ENCODE measurements at regions not wholly inside any gene's neighbourhood (a gene's known extent, or its start where the extent isn't known, plus 50 kb on each side); places are given as distances from the start of the nearest gene placed in this dataset.
A peak's percentile ranks its signal among the peaks of the same experiment; 100 is the strongest.

DNA sequence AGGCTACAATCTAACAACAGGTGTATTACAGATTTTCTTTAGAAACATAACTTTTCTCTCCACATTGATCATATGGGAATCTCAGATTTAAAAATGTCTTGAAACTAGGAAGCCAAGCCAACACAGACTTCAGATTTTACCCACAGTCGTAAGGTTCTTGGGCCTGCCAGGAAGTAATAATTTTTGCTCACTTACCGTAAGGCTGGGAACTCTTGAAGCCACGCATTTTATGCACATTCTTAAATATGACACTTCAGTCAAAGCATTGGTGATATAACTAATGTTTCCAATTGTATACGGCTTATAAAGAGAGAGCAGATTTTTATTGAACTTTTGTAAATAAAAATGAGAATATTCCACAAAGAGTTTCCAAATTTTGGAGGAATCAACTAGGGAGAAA lies 328.9 kb upstream of the TRPC7 start:
- DNase-seq (ENCODE audit: low spot score) = no peak

DNA sequence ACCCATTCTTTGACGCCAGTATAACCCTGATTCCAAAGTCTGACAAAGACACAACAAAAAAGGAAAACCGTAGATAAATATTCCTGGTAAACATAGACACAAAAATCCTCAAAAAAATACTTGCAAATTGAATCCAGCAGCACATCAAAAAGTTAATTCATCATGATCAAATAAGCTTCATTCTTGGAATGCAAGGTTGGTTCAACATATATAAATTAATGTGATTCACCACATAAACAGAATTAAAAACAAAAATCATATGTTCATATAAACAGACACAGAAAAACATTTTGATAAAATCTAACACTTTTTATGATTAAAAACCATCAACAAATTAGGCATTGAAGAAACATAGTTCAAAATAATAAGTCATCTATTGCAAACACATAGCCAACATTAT lies 324.2 kb upstream of the TRPC7 start:
- no peak for DNase-seq (ENCODE audit: low spot score)

- no peak for DNase-seq (ENCODE audit: low spot score)
Observed at GRCh38 chr5:136686192-136686872, 321.0 kb upstream of the TRPC7 start.

DNA sequence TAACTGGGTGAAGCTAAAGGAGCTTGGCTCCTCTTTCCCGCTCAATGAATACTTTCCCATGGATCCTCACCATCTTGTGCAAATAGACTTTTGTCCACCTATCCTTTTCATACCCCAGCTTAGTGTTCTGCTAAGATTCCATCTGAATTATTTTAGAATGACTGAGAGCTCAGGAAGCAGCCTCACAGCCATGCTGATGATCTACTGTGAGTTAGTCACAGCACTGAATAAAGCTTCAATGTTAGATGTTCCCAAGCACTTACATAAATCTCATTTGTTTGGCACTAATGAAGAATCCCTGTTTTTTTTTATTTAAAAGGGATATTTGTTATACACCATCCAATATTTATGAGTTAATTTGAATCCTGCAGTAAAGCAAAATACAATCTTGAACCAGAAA lies 317.6 kb upstream of the TRPC7 start:
- no peak for DNase-seq (ENCODE audit: low spot score)

- no peak for DNase-seq (ENCODE audit: low spot score)
Observed at GRCh38 chr5:136679233-136679632, 313.9 kb upstream of the TRPC7 start.

DNA sequence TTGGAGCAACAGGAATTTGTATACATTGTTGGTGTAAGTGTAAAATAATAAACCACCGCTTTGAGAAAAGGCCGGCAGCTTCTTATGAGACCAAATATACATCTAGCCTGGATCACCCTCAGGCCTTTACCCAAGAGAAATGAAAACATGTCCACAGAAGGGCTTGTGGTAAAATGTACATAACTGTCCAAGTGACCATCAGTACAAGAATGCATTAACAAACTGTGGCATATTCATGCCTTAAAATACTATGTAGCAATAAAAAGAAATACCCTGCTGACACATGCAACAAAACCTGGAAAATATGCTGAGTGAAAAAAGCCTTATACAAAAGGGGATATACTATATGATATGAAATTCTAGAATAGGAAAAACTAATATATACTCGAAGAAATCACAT lies 311.9 kb upstream of the TRPC7 start:
- no peak for DNase-seq (ENCODE audit: low spot score)

- no peak for DNase-seq (ENCODE audit: low spot score)
Observed at GRCh38 chr5:136676685-136677084, 311.3 kb upstream of the TRPC7 start.

GRCh38 chr5:136675769-136676168 lies 310.4 kb upstream of the TRPC7 start:
- no peak for DNase-seq (ENCODE audit: low spot score)

GRCh38 chr5:136674178-136674577 lies 308.8 kb upstream of the TRPC7 start:
- no peak for DNase-seq (ENCODE audit: low spot score)

GRCh38 chr5:136667789-136668188 lies 302.4 kb upstream of the TRPC7 start:
- DNase-seq (ENCODE audit: low spot score) = no peak

GRCh38 chr5:136666970-136667620 lies 301.8 kb upstream of the TRPC7 start:
- DNase-seq (ENCODE audit: low spot score) = no peak

DNA sequence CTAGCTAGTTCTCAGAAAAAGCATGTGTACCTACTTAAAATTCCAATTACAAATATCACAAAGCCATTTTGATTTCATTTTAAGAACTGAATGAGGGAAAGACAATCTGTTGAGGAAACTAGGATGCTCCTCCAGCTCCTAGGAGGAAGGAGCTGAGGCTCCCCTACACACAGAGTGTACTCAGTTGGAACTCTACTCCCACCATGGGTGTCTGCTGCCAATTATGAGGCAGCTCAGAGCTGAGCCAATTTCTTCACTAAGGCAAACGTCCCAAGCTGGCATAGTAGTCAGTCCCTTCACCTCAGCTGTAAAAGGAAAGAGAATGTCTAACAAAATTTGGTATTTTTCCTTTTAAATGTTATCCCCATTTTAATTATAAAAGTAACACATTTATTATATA lies 300.0 kb upstream of the TRPC7 start:
- DNase-seq (ENCODE audit: low spot score) = no peak

DNA sequence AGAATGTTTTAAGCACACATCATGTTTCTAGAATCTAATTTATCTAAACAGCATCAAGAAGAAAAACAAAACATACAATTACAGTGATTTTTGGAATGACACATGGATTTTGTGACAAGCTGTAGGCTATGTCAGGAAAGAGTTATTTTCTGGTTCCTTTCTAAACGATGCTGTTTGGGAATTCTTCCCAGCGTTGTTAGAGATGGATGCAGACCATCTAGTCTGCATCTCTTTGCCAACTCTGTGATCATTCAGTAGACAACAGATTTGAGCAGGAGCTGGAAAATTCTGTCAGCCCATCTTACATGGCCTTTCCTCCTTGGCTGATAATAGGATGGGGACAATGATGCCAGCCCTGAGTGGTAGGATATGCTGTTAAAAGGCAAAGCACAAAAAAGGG lies 295.7 kb upstream of the TRPC7 start:
- DNase-seq (ENCODE audit: low spot score) = no peak

DNA sequence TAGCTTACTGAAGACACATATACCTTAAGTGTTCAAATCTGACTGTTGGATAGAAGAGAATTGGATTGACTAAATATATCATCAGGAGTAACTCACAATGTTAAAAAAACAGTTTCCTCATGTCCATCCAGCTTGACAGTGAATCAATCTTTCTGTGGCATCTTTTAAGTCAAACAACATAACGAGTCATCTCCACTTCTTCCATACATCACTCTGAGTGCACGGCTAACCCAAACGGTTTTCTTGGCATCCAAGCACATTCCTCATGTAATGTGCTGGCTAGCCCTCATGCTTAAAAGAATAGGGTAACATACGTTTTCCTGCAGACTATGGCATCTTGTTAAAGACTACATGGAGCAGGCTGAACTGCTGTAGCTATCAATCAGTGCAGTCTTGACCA lies 291.5 kb upstream of the TRPC7 start:
- DNase-seq (ENCODE audit: low spot score) = no peak

DNA sequence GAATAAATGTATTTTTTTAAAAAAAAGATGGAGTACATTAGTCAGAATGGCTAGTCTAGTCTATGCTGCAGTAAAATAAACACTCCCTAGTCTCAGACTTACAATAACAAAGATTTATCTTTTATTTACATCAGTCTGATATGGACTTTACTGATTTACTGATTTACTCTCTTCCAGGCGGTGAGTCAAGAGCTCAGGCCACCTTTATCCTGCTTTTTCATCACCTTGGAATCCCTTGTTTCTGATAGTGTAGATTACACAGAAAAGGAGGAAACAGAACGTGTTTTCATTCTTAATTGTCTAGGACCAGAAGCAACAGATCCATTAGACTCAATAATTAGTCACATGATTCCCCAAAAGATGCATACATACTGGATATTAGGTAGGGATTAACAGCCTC lies 290.1 kb upstream of the TRPC7 start:
- no peak for DNase-seq (ENCODE audit: low spot score)

DNA sequence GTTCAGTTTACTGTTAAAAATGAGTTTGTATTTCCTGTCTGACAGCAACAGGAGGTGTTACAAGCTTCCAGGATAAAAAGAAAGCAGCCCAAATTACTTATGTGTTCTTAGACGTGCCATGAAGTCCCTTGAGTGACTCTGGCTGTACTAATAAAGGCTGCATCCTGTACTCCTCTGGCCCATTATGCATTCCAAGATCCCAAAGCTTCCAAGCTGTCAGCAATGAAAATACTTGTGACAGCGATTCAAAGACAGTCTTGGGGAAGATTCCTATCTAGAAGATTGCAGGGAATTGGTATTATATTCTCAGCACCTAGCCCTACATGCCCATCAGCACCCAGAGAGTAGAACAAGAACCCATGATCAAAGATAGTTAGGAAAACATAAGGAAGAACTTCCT lies 281.6 kb upstream of the TRPC7 start:
- no peak for DNase-seq (ENCODE audit: low spot score)

DNA sequence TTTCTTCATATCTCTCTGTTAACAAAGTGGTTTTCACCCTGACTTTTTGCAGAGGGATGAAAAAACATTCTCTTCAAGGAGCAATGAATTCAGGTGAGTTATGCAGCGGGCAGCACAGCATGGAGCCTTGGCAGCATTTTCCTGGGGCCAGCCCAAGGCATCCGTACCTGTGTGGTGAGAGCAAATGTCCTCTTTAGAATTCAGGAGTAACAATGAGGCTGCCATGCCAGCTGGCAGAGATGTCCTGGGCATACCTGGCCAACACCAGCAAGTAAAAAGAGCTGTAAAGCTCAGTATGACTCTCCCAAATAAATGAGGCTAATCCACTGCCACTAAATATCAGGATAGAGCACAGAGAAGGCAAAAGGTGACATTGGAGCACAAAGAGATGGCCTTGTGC lies 277.6 kb upstream of the TRPC7 start:
- no peak for DNase-seq (ENCODE audit: low spot score)

DNA sequence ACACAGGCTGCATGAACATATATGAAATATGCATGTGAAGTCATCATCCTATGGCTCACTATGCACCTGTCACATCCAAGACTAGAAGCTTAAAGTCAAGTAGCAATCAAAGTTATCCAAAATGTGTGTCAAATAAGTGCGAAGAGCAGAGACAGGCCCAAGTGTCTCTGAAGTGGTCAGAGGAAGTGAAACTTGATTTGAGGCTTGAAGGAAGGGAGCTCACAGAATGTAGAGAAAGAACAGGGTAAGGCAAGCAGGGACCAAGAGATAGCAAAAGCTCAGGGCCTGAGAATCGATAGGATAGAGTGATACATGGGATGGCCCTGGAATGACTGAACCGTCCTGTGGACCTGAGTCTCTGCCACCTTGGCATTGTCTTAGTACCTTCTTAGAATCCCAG lies 274.3 kb upstream of the TRPC7 start:
- DNase-seq (ENCODE audit: low spot score) = peak; percentile 3

DNA sequence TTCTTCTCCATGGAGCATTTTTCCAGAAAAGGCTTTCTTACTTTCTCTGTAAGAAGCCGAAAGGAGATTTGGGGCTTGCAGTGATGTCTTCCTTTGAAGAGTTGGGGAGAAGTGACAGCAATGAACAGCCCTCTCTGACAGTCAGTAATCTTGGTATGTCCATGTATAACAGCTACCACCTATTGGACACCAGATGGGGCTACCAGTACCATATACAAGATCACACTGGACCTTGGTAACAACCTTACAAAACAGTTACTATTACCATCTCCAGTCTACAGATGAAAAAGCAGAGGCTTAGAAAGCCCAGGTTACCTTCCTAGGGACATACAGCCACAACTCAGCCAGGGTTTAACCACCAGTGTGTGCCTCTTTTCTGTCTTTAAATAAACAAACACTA lies 272.7 kb upstream of the TRPC7 start:
- DNase-seq (ENCODE audit: low spot score) = no peak

DNA sequence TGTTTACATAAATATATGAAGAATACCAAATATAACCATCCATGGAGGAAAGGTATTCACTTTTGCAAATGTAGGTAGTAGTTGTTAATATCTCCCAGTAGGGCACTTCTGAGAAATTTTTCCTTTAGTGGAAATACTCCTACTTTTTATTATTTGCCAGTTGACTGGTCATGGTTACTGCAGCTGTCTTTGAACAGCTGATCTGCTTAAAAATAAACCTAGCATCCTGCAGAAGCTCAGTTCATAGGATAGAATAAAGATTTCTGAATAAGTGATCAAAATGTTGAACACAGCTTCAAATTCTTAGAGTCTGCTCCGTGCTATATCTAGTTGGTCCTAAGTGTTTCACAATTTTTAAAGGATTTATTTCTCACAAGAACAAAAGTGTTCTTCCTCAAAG lies 270.7 kb upstream of the TRPC7 start:
- DNase-seq (ENCODE audit: low spot score) = no peak

DNA sequence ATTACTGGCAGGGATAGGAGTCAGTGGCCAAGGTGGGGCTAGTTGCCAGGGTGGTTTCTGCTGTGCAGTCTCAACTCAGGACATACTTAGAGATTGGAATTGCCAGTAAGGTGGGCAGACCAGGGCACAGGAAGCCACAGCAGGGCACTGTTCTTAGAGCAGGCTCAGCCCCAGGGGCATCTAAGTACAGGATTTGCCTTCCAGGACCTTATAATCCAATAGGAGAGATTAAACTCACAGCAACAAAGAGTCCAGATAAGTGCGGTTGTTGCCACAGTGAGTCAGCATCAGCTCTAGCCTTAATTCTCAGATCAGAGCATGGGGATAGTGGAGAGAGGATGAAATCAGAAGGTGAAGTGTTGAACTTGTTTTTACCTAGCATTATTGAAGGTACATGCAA lies 265.8 kb upstream of the TRPC7 start:
- DNase-seq (ENCODE audit: low spot score) = no peak

- no peak for DNase-seq (ENCODE audit: low spot score)
Observed at GRCh38 chr5:136629125-136629792, 263.9 kb upstream of the TRPC7 start.

- no peak for DNase-seq (ENCODE audit: low spot score)
Observed at GRCh38 chr5:136626531-136626930, 261.2 kb upstream of the TRPC7 start.

GRCh38 chr5:136622747-136623146 lies 257.4 kb upstream of the TRPC7 start:
- no peak for DNase-seq (ENCODE audit: low spot score)

Measured in germinal center (tissue), 1 donor.